ENCODE measurements at regions not wholly inside any gene's neighbourhood (a gene's known extent, or its start where the extent isn't known, plus 50 kb on each side); places are given as distances from the start of the nearest gene placed in this dataset.

GRCh38 chr11:112382561-112382960 is 121.9 kb upstream of the PLET1 start (continued):
- TF ChIP-seq CEBPZ (IDR thresholded peaks at IDR 0.05; ENCODE audit: low read length) (no peak), SKI (IDR thresholded peaks at IDR 0.05; ENCODE audit: partially characterized antibody) (no peak)

- intact Hi-C loops (cut with micrococcal nuclease; ENCODE audit: unreplicated experiment) (no loop called here), in situ Hi-C loops (cut with HindIII; ENCODE audit: extremely low pct_ligation_motif_present, low pct_unique_long_range_greater_than_20kb) (no loop called here)
- Histone ChIP-seq H3K36me3 (replicated peaks in 1 of 2; ENCODE audit: control insufficient read depth in 1 of 2, insufficient read depth in 2 of 2, low read length in 2 of 2) (no peaks in the 10 kb centered on the region), H3K9me3 (ENCODE audit: low read length) (no peaks in the 10 kb centered on the region), H3K9ac (ENCODE audit: insufficient read depth, low read depth, low read length) (no peak overlapping the region), H3K27me3 (ENCODE audit: control insufficient read depth in 1 of 2, insufficient read depth in 2 of 2, low read length in 2 of 2) (no peaks in the 10 kb centered on the region), H2AFZ (ENCODE audit: low read length) (no peak overlapping the region), H3K4me1 (ENCODE audit: insufficient read depth, low read length) (no peaks in the 10 kb centered on the region), H3K4me3 (replicated peaks in 1 of 3; ENCODE audit: insufficient read depth in 1 of 3, low read depth in 2 of 3, low read length in 3 of 3) (no peak overlapping the region), H3K27ac (ENCODE audit: extremely low read length, insufficient read depth, low read length) (no peak overlapping the region), H3K79me2 (ENCODE audit: insufficient read depth, low read length) (no peaks in the 10 kb centered on the region), H3K4me2 (ENCODE audit: low read depth, low read length) (no peak overlapping the region), H4K20me1 (ENCODE audit: insufficient read depth, low read length) (no peaks in the 10 kb centered on the region)
- ATAC-seq = no peak
- POLR2A ChIA-PET = no interaction called here
- no TSS peak for BruUV-seq (replicated peaks)
- TF ChIP-seq ELF1 (CRISPR knock-in tag; IDR thresholded peaks at IDR 0.05) (no peak), ZNF652 (CRISPR knock-in tag; IDR thresholded peaks at IDR 0.05; ENCODE audit: borderline replicate concordance, low read depth) (no peak), HNF1B (CRISPR knock-in tag; IDR thresholded peaks at IDR 0.05) (no peak), ELF4 (CRISPR knock-in tag; IDR thresholded peaks at IDR 0.05; ENCODE audit: borderline replicate concordance) (no peak), HBP1 (CRISPR knock-in tag; IDR thresholded peaks at IDR 0.05; ENCODE audit: low read depth) (no peak)
- DNase-seq (ENCODE audit: low spot score) = no peak
- FAIRE-seq = no peak
- CTCF ChIA-PET (ENCODE audit: low intra/inter-chr PET ratio, low total read pairs) = no interaction called here
Observed at GRCh38 chr11:112388496-112388895, 127.8 kb upstream of the PLET1 start.

Measured in HepG2 (cell line).